SK-N-SH treated with all-trans-retinoic acid at 6 μM for 48 hours (cell line): ENCODE measurements at regions not wholly inside any gene's neighbourhood (a gene's known extent, or its start where the extent isn't known, plus 50 kb on each side); places are given as distances from the start of the nearest gene placed in this dataset.

Experiments used
- ARNTL ChIP-seq: fragments of 450-650 bp; formaldehyde crosslinking; IDR thresholded peaks from 2 replicates; pipeline ENCODE4 v1.5.0; 2020; ENCODE audit warnings: low read depth, mild to moderate bottlenecking, moderate library complexity, borderline replicate concordance
- CSRNP3 ChIP-seq: fragments of 250-450 bp; sonication (Bioruptor Pico); IDR thresholded peaks from 2 replicates; pipeline ENCODE4 v1.5.1; 2021; ENCODE audit warnings: mild to moderate bottlenecking, moderate library complexity
- PATZ1 ChIP-seq: fragments of 250-450 bp; sonication (Bioruptor Pico); IDR thresholded peaks from 2 replicates; pipeline ENCODE4 v1.8.0; 2020; ENCODE audit warnings: mild to moderate bottlenecking, moderate library complexity, borderline replicate concordance

- TF ChIP-seq PATZ1 (no peak), CSRNP3 (no peak), ARNTL (CRISPR knock-in tag) (no peak)
Measured at GRCh38 chr9:90018688-90019087, 413.9 kb downstream of the GADD45G start.
